ENCODE measurements at regions not wholly inside any gene's neighbourhood (a gene's known extent, or its start where the extent isn't known, plus 50 kb on each side); places are given as distances from the start of the nearest gene placed in this dataset.

DNA sequence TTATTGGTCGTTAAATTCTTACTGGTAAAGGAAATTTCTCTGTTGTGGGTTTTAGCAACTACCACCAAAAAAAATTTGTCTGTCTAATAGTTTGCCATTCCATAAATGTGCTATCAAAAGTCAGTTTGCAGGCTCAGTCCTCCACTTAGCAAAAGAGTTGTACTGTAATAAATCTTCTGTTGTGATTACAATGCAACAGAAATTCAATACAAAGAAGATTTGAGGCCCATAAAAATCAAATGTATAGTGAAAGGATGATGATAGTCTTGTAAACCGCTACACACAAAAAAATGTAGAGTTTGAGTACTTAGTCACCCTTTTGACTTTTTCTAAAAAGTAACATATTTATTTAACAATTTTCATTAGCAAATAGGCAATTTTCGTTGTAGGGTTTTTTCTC lies 251.7 kb downstream of the VGLL3 start:
- no peak for DNase-seq (ENCODE audit: low read depth)
- no peak for TF ChIP-seq CTCF (IDR thresholded peaks at IDR 0.05; ENCODE audit: insufficient read depth, low read depth, low read length)
- H3K4me3 ChIP-seq (ENCODE audit: low read depth, low read length), result no peak overlapping the region

DNA sequence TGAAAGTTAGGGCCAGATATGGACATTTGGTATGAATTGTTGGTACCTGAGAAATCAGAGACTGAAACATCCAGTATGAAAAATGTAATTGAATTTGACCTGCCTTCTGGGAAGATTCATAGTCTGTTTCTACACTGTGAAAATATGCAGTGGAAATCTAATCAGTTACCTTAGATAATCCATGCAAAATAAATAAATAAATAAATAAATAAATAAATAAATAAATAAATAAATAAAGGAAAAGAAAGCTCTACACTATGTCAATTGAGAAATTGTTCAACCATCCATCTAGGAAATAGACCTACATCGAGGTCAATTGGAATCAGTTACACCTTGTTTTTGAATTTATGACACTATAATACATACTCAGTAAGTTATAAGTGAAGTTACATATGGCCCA lies 252.3 kb downstream of the VGLL3 start:
- H3K4me3 ChIP-seq (ENCODE audit: low read depth, low read length), result no peak overlapping the region
- no peak for TF ChIP-seq CTCF (IDR thresholded peaks at IDR 0.05; ENCODE audit: insufficient read depth, low read depth, low read length)
- DNase-seq (ENCODE audit: low read depth), result no peak

DNA sequence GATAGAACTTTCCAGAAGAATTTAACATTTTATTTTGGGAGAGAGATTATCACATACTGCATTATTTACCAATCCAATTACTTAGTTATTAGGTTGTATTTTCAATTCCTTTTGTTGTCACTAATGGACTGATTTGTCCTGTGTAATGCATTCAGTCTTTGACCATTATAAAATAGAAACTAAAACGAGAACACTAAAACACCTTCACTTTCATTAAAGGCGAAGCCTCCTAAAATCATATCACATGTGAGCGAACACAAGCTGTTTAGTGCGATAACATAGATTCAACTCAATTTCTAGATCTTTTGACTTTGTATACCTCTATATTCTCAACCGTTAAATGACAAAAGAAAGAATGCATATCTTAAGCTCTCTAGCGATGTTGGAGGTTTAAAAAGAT lies 253.4 kb downstream of the VGLL3 start:
- DNase-seq (ENCODE audit: low read depth), result no peak
- no peak for TF ChIP-seq CTCF (IDR thresholded peaks at IDR 0.05; ENCODE audit: insufficient read depth, low read depth, low read length)

DNA sequence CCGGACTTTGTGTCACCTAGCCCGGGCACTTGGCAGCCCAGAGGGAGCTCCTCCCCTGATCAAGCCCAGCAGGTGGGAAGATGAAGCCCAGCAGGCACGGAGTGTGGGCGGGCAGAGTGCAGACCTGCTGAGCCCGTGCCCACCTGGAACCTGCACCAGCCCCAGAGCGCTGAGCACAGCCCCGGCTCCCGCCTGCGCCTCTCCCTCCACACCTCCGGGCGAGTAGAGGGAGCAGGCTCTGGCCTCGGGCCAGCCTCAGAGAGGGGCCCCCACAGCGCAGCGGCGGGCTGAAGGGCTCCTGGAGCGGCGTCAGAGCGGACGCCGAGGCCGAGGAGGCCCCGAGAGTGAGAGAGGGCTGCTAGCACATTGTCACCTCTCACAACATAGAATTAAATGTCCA lies 257.7 kb downstream of the VGLL3 start:
- DNase-seq (ENCODE audit: low read depth), result no peak
- no peak for TF ChIP-seq CTCF (IDR thresholded peaks at IDR 0.05; ENCODE audit: insufficient read depth, low read depth, low read length)
- H3K4me3 ChIP-seq (ENCODE audit: low read depth, low read length), result no peak overlapping the region

More for the DNA sequence above, 253.4 kb downstream of the VGLL3 start:
- no peak overlapping the region for H3K4me3 ChIP-seq (ENCODE audit: low read depth, low read length)

DNA sequence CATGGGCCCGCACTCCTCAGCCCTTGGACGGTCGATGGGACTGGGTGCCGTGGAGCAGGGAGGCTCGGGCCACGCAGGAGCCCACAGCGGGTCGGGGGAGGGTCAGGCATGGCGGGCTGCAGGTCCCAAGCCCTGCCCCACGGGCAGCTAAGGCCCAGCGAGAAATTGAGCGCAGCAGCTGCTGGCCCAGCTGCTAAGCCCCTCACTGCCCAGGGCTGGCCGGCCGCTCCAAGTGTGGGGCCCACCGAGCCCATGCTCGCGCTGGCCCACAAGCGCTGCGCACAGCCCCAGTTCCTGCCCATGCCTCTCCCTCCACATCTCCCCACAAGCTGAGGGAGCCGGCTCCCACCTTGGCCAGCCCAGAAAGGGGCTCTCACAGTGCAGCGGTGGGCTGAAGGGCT lies 259.4 kb downstream of the VGLL3 start:
- no peak overlapping the region for H3K4me3 ChIP-seq (ENCODE audit: low read depth, low read length)
- no peak for DNase-seq (ENCODE audit: low read depth)
- TF ChIP-seq CTCF (IDR thresholded peaks at IDR 0.05; ENCODE audit: insufficient read depth, low read depth, low read length), result no peak

DNA sequence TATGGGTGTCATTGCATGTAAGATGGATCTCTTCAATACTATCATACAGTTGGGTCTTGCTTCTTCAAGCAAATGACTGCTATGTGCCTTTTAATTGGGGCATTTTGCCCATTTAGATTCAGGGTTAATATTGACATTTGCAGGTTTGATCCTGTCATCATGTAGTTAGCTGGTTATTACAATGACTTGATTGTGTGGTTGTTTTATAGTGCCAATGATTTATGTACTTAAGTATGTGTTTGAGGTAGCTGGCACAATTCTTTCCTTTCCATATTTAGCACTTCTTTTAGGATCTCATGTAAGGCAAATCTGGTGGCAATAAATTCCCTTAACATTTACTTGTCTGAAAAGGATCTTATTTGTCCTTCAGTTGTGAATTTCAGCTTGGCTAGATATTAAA lies 267.5 kb downstream of the VGLL3 start:
- H3K4me3 ChIP-seq (ENCODE audit: low read depth, low read length), result no peak overlapping the region
- DNase-seq (ENCODE audit: low read depth), result no peak
- TF ChIP-seq CTCF (IDR thresholded peaks at IDR 0.05; ENCODE audit: insufficient read depth, low read depth, low read length), result no peak

- no peak overlapping the region for H3K4me3 ChIP-seq (ENCODE audit: low read depth, low read length)
- no peak for TF ChIP-seq CTCF (IDR thresholded peaks at IDR 0.05; ENCODE audit: insufficient read depth, low read depth, low read length)
- DNase-seq (ENCODE audit: low read depth), result no peak
Observed at GRCh38 chr3:86711634-86712033, 279.3 kb downstream of the VGLL3 start.
